Smooth muscle cell (in vitro differentiated cells): ENCODE measurements at regions not wholly inside any gene's neighbourhood (a gene's known extent, or its start where the extent isn't known, plus 50 kb on each side); places are given as distances from the start of the nearest gene placed in this dataset.

Experiments used
- DNase-seq: peaks from one replicate; lab custom pipeline; 2025; ENCODE audit not compliant: unreplicated experiment; lab: John Stamatoyannopoulos, UW
- H2AFZ ChIP-seq: fragments of 200-600 bp; sonication (generic); 2 replicates; pipeline ENCODE4 v1.6.0; 2016; ENCODE audit warnings: antibody characterized with exemption, low read depth, mild to moderate bottlenecking
- H3F3A ChIP-seq: fragments of 200-600 bp; sonication (generic); 2 replicates; pipeline ENCODE4 v1.6.0; 2017; ENCODE audit warnings: antibody characterized with exemption, low read depth
- H3K27ac ChIP-seq: fragments of 200-600 bp; sonication (generic); 2 replicates; pipeline ENCODE4 v1.5.1; 2016; ENCODE audit warnings: low read depth, mild to moderate bottlenecking
- H3K27me3 ChIP-seq: fragments of 200-600 bp; sonication (generic); 2 replicates; pipeline ENCODE4 v1.6.1; 2016; ENCODE audit warnings: low read depth, mild to moderate bottlenecking
- H3K36me3 ChIP-seq: fragments of 200-600 bp; sonication (generic); 2 replicates; pipeline ENCODE4 v1.5.1; 2016; ENCODE audit warnings: low read depth
- H3K4me1 ChIP-seq: fragments of 200-600 bp; sonication (generic); 2 replicates; pipeline ENCODE4 v1.5.1; 2016; ENCODE audit warnings: low read depth
- H3K4me2 ChIP-seq: fragments of 200-600 bp; sonication (generic); 2 replicates; pipeline ENCODE4 v1.6.0; 2016; ENCODE audit warnings: mild to moderate bottlenecking
- H3K4me3 ChIP-seq: fragments of 200-600 bp; sonication (generic); 2 replicates; pipeline ENCODE4 v1.5.1; 2016; ENCODE audit warnings: mild to moderate bottlenecking
- H3K79me2 ChIP-seq: fragments of 200-600 bp; sonication (generic); 2 replicates; pipeline ENCODE4 v1.6.0; 2016; ENCODE audit warnings: low read depth, mild to moderate bottlenecking
- H3K9ac ChIP-seq: fragments of 200-600 bp; sonication (generic); 2 replicates; pipeline ENCODE4 v1.6.0; 2016; ENCODE audit warnings: low read depth
- H3K9me3 ChIP-seq: fragments of 200-600 bp; sonication (generic); replicated peaks from 2 replicates; pipeline ENCODE4 v1.5.1; 2016; ENCODE audit warnings: low read depth
- H4K20me1 ChIP-seq: fragments of 200-600 bp; sonication (generic); 2 replicates; pipeline ENCODE4 v1.6.0; 2016; ENCODE audit warnings: low read depth
- WGBS: methylation state at CpG from one replicate; pipeline ENCODE4 v1.1.7; 2016; ENCODE audit warnings: low lambda C conversion rate; 5-methylcytosine and 5-hydroxymethylcytosine counted together
- TF ChIP-seq, protein P1 (sequence below): fragments of 200-600 bp; sonication (generic); IDR thresholded peaks from 2 replicates; pipeline ENCODE4 v1.5.1; 2017; ENCODE audit warnings: borderline replicate concordance, mild to moderate bottlenecking, antibody characterized with exemption; ENCODE audit not compliant: insufficient read depth, poor library complexity, severe bottlenecking

GRCh38 chr3:25870452-25870851, 80.6 kb downstream of the OXSM start:
- Histone ChIP-seq H3K4me2 (no peak overlapping the region), H3K9me3 (no peaks in the 10 kb centered on the region), H3K36me3 (no peaks in the 10 kb centered on the region), H2AFZ (no peak overlapping the region), H3K9ac (no peak overlapping the region), H3K4me1 (no peaks in the 10 kb centered on the region), H3K4me3 (no peak overlapping the region), H3K79me2 (no peaks in the 10 kb centered on the region), H3K27me3 (no peaks in the 10 kb centered on the region), H3K27ac (no peak overlapping the region), H4K20me1 (no peaks in the 10 kb centered on the region), H3F3A (no peaks in the 10 kb centered on the region)
- no peak for DNase-seq
- TF ChIP-seq, protein P1, sequence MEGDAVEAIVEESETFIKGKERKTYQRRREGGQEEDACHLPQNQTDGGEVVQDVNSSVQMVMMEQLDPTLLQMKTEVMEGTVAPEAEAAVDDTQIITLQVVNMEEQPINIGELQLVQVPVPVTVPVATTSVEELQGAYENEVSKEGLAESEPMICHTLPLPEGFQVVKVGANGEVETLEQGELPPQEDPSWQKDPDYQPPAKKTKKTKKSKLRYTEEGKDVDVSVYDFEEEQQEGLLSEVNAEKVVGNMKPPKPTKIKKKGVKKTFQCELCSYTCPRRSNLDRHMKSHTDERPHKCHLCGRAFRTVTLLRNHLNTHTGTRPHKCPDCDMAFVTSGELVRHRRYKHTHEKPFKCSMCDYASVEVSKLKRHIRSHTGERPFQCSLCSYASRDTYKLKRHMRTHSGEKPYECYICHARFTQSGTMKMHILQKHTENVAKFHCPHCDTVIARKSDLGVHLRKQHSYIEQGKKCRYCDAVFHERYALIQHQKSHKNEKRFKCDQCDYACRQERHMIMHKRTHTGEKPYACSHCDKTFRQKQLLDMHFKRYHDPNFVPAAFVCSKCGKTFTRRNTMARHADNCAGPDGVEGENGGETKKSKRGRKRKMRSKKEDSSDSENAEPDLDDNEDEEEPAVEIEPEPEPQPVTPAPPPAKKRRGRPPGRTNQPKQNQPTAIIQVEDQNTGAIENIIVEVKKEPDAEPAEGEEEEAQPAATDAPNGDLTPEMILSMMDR: no peak

DNA sequence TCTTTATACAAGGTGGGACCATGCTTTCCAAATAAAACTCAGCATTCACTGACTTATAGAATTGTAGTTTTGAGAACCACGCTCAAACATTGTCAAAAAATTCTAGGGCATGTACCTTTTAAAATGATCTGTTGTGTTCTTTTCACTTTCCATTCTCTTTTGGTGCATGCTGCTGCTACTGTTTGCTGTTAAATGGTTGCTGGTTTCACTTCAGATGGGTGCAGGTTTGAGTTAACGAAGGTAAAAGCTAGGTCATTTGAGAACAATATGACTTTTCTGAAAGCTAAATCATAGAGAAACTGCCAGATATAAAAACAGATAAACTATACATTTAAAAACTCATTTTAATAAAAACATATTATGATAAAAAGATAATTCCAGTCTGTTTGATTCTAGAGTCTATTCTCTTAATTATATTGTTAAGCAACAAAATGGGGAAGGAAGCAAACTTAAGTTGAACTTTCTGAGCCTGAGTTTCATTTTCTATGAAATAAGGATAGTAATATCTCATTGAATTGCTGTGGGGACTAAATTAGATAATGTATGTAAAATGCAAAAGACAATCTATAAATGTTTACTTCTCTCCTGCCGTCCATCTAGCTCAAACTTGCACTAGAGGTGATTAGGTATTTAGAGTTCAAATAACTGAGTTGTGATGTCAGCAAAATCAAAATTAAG, 82.4 kb downstream of the OXSM start:
- Histone ChIP-seq H3K4me3 (no peak overlapping the region), H3K4me2 (no peak overlapping the region), H2AFZ (no peak overlapping the region), H3K79me2 (no peaks in the 10 kb centered on the region), H3K27ac (no peak overlapping the region), H3K4me1 (no peaks in the 10 kb centered on the region), H3K27me3 (no peaks in the 10 kb centered on the region), H3F3A (no peaks in the 10 kb centered on the region), H3K9me3 (no peaks in the 10 kb centered on the region), H3K9ac (no peak overlapping the region), H4K20me1 (no peaks in the 10 kb centered on the region), H3K36me3 (no peaks in the 10 kb centered on the region)
- TF ChIP-seq, protein P1: no peak
- 91% methylated on average over 3 of the region's 3 CpGs for WGBS
- DNase-seq: no peak

DNA sequence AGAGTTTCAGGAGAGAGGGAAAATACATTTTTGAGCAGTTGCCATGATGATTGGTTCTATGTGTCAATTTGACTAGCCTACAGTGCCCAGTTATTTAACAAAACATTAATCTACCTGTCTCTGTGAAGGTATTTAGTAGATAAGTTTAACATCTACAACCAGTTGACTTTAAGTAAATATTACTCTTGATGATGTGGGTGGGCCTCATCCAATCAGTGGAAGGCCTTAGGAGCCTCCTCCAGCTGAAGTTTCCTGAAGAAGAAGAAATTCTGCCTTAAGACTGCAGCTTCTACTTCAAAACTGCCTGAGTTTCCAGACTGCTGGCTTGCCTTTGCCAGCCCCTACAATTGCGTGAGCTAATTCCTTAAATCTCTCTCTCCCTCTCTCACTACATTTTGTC, 93.6 kb downstream of the OXSM start:
- H3K9ac ChIP-seq: no peak overlapping the region
- H3K9me3 ChIP-seq: no peaks in the 10 kb centered on the region
- H4K20me1 ChIP-seq: no peaks in the 10 kb centered on the region
- TF ChIP-seq, protein P1: no peak
- H3K27ac ChIP-seq: no peak overlapping the region
- no peaks in the 10 kb centered on the region for H3K4me1 ChIP-seq
- no peak overlapping the region for H3K4me3 ChIP-seq
- no peaks in the 10 kb centered on the region for H3F3A ChIP-seq
- DNase-seq: no peak
- H3K79me2 ChIP-seq: no peaks in the 10 kb centered on the region
- no peak overlapping the region for H2AFZ ChIP-seq
- no peak overlapping the region for H3K4me2 ChIP-seq
- H3K36me3 ChIP-seq: no peaks in the 10 kb centered on the region
- 100% methylated on average over 1 of the region's 1 CpG for WGBS
- no peaks in the 10 kb centered on the region for H3K27me3 ChIP-seq

DNA sequence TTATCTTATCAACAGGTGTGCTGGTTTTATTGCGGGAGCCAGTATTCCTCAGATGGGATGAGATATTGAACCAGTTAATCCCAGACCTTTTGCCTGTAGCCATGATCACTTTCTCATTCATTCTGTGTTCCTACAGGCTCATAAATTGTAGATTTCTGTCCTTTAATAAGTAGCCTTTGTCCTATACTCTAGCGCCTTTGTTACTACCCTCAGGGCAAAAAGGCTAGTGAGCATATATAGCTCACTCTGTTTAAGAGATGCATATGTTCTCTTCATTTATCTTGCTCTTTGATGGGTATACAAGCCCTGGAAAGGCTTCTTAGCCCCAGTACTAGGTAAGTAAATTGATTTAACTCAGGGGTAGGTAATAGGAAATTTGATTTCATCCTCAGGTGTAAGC, 95.1 kb downstream of the OXSM start:
- no peak overlapping the region for H3K4me2 ChIP-seq
- no peak overlapping the region for H3K4me3 ChIP-seq
- WGBS: 87% methylated on average over 2 of the region's 2 CpGs
- H3K9me3 ChIP-seq: no peaks in the 10 kb centered on the region
- no peaks in the 10 kb centered on the region for H3K4me1 ChIP-seq
- H3K36me3 ChIP-seq: no peaks in the 10 kb centered on the region
- no peaks in the 10 kb centered on the region for H3K79me2 ChIP-seq
- DNase-seq: no peak
- H4K20me1 ChIP-seq: no peaks in the 10 kb centered on the region
- TF ChIP-seq, protein P1: no peak
- H3K9ac ChIP-seq: no peak overlapping the region
- no peaks in the 10 kb centered on the region for H3K27me3 ChIP-seq
- H3K27ac ChIP-seq: no peak overlapping the region
- no peaks in the 10 kb centered on the region for H3F3A ChIP-seq
- no peak overlapping the region for H2AFZ ChIP-seq
